ENCODE measurements at regions not wholly inside any gene's neighbourhood (a gene's known extent, or its start where the extent isn't known, plus 50 kb on each side); places are given as distances from the start of the nearest gene placed in this dataset.

- DNase-seq (ENCODE audit: low spot score), result no peak
- Histone ChIP-seq H3K9me3 (ENCODE audit: control insufficient read depth in 4 of 4, low read length in 3 of 4) (no peaks in the 10 kb centered on the region), H3K27me3 (ENCODE audit: control insufficient read depth in 4 of 4, insufficient read depth in 4 of 4, low read length in 3 of 4) (no peaks in the 10 kb centered on the region), H3K27ac (ENCODE audit: low read depth in 1 of 2, low read length in 2 of 2) (no peak overlapping the region), H3K9ac (ENCODE audit: low read depth in 1 of 2, low read length in 2 of 2) (no peak overlapping the region), H3K4me1 (ENCODE audit: control insufficient read depth in 4 of 4, insufficient read depth in 4 of 4, low read length in 3 of 4) (peaks cover 19 to 41% (median 34%) of the 10 kb centered on the region in 4 donors), H3K36me3 (ENCODE audit: control insufficient read depth in 4 of 4, insufficient read depth in 3 of 4, low read depth in 1 of 4, low read length in 3 of 4) (no peaks in the 10 kb centered on the region), H3K4me3 (ENCODE audit: low read depth in 1 of 3, low read length in 3 of 3) (no peak overlapping the region)
- WGBS, result 93% methylated on average over 4 of the region's 4 CpGs
- TF ChIP-seq, protein P1, sequence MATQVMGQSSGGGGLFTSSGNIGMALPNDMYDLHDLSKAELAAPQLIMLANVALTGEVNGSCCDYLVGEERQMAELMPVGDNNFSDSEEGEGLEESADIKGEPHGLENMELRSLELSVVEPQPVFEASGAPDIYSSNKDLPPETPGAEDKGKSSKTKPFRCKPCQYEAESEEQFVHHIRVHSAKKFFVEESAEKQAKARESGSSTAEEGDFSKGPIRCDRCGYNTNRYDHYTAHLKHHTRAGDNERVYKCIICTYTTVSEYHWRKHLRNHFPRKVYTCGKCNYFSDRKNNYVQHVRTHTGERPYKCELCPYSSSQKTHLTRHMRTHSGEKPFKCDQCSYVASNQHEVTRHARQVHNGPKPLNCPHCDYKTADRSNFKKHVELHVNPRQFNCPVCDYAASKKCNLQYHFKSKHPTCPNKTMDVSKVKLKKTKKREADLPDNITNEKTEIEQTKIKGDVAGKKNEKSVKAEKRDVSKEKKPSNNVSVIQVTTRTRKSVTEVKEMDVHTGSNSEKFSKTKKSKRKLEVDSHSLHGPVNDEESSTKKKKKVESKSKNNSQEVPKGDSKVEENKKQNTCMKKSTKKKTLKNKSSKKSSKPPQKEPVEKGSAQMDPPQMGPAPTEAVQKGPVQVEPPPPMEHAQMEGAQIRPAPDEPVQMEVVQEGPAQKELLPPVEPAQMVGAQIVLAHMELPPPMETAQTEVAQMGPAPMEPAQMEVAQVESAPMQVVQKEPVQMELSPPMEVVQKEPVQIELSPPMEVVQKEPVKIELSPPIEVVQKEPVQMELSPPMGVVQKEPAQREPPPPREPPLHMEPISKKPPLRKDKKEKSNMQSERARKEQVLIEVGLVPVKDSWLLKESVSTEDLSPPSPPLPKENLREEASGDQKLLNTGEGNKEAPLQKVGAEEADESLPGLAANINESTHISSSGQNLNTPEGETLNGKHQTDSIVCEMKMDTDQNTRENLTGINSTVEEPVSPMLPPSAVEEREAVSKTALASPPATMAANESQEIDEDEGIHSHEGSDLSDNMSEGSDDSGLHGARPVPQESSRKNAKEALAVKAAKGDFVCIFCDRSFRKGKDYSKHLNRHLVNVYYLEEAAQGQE (IDR thresholded peaks at IDR 0.05), result no peak
- no peak for TF ChIP-seq GABPA (IDR thresholded peaks at IDR 0.05 in 1 of 2, conservative IDR thresholded peaks at IDR 0.05 in 1 of 2)
- TF ChIP-seq, protein P2, sequence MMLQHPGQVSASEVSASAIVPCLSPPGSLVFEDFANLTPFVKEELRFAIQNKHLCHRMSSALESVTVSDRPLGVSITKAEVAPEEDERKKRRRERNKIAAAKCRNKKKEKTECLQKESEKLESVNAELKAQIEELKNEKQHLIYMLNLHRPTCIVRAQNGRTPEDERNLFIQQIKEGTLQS (IDR thresholded peaks at IDR 0.05), result no peak
- TF ChIP-seq CTCF (IDR thresholded peaks at IDR 0.05; ENCODE audit: low read depth, low read length, missing input control), result no peak
- TF ChIP-seq NR2F2 (IDR thresholded peaks at IDR 0.05), result no peak
- TF ChIP-seq FOXA1 (IDR thresholded peaks at IDR 0.05), result no peak
- TF ChIP-seq RAD21 (IDR thresholded peaks at IDR 0.05), result no peak
- no peak for TF ChIP-seq RXRA (IDR thresholded peaks at IDR 0.05)
- no peak for TF ChIP-seq EGR1 (IDR thresholded peaks at IDR 0.05; ENCODE audit: low read depth in 2 of 2)
- TF ChIP-seq HNF4A (conservative IDR thresholded peaks at IDR 0.05), result no peak
- no peak for TF ChIP-seq YY1 (IDR thresholded peaks at IDR 0.05)
- TF ChIP-seq SP1 (IDR thresholded peaks at IDR 0.05), result no peak
- TF ChIP-seq FOXA2 (IDR thresholded peaks at IDR 0.05), result no peak
- TF ChIP-seq TAF1 (conservative IDR thresholded peaks at IDR 0.05), result no peak
- TF ChIP-seq, protein P3, sequence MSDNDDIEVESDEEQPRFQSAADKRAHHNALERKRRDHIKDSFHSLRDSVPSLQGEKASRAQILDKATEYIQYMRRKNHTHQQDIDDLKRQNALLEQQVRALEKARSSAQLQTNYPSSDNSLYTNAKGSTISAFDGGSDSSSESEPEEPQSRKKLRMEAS (IDR thresholded peaks at IDR 0.05), result no peak
- TF ChIP-seq ZBTB33 (IDR thresholded peaks at IDR 0.05), result no peak
- TF ChIP-seq HNF4G (IDR thresholded peaks at IDR 0.05), result no peak
- no peak for TF ChIP-seq JUND (IDR thresholded peaks at IDR 0.05)
Observed at GRCh38 chr18:46423226-46423805, 233.7 kb downstream of the LOXHD1 start.

Data from liver (tissue), 8 donors.